Spleen (tissue), 11 donors: ENCODE measurements at regions not wholly inside any gene's neighbourhood (a gene's known extent, or its start where the extent isn't known, plus 50 kb on each side); places are given as distances from the start of the nearest gene placed in this dataset.

Source experiments
- DNase-seq: peaks from one replicate; pipeline ENCODE4 v3.0.0-alpha.2; 2020
- H3K27ac ChIP-seq, 8 donors: fragments of 200-600 bp; sonication (generic) in 7 of 8; 1 replicate in 4 of 8; 2 replicates in 4 of 8; pipeline versions ENCODE4 v1.5.0 to v1.8.0; 2016 to 2021; ENCODE audit warnings: inconsistent platforms in 4 of 8, mild to moderate bottlenecking in 4 of 8, moderate library complexity in 1 of 8
- H3K27me3 ChIP-seq, 7 donors: fragments of 200-600 bp; sonication (generic) in 6 of 7; replicated peaks in 1 of 7; 1 replicate in 4 of 7; 2 replicates in 3 of 7; pipeline versions ENCODE4 v1.5.0 to v1.8.0; 2016 to 2021; ENCODE audit warnings: inconsistent platforms in 3 of 7, mild to moderate bottlenecking in 1 of 7
- H3K36me3 ChIP-seq, 6 donors: fragments of 200-600 bp; sonication (generic) in 5 of 6; 1 replicate in 4 of 6; 2 replicates in 2 of 6; pipeline versions ENCODE4 v1.5.0 to v1.8.0; 2016 to 2021; ENCODE audit warnings: inconsistent platforms in 2 of 6
- H3K4me1 ChIP-seq, 6 donors: fragments of 200-600 bp; sonication (generic) in 5 of 6; 1 replicate in 3 of 6; 2 replicates in 3 of 6; pipeline versions ENCODE4 v1.5.0 to v1.8.0; 2016 to 2021; ENCODE audit warnings: inconsistent platforms in 3 of 6
- H3K4me3 ChIP-seq, 8 donors: fragments of 200-600 bp; sonication (generic) in 7 of 8; 1 replicate in 4 of 8; 2 replicates in 4 of 8; pipeline versions ENCODE4 v1.5.0 to v1.8.0; 2016 to 2021; ENCODE audit warnings: inconsistent platforms in 4 of 8, mild to moderate bottlenecking in 4 of 8, moderate library complexity in 2 of 8
- H3K9me3 ChIP-seq, 8 donors: fragments of 200-600 bp; sonication (generic) in 7 of 8; 1 replicate in 4 of 8; 2 replicates in 4 of 8; pipeline versions ENCODE4 v1.5.0 to v1.8.0; 2016 to 2021; ENCODE audit warnings: inconsistent platforms in 4 of 8
- CTCF ChIP-seq, 11 experiments: fragments of 200-600 bp in 7 of 11; fragments of 450-650 bp in 4 of 11; sonication (generic) in 4 of 11; IDR thresholded peaks in 8 of 11; conservative IDR thresholded peaks in 3 of 11; 1 replicate in 7 of 11; 2 replicates in 4 of 11; pipeline versions ENCODE4 v1.4.0 to v1.8.0; 2016 to 2021; ENCODE audit warnings: antibody characterized with exemption in 11 of 11, inconsistent platforms in 4 of 11, mild to moderate bottlenecking in 1 of 11
- POLR2A ChIP-seq, 3 donors: fragments of 450-650 bp; IDR thresholded peaks; one replicate each; pipeline ENCODE4 v1.5.1; 2017; ENCODE audit warnings: antibody characterized with exemption in 3 of 3, mild to moderate bottlenecking in 1 of 3
- POLR2AphosphoS5 ChIP-seq, 3 donors: sonication (generic); formaldehyde crosslinking; IDR thresholded peaks; one replicate each; pipeline ENCODE4 v1.5.1; 2017; ENCODE audit warnings: antibody characterized with exemption in 3 of 3
- WGBS, 5 donors: extraction: QIAGEN DNeasy Blood & Tissue Kit in 3 of 5; methylation state at CpG; one replicate each; pipeline versions ENCODE4 v1.1.5 to v1.1.7; 2013 to 2018; 5-methylcytosine and 5-hydroxymethylcytosine counted together
- intact Hi-C: fragments of 100-400 bp; cut with DNase I; formaldehyde crosslinking; loops from one replicate; pipeline ENCODE4 v1.15.0; 2023; ENCODE audit warnings: low total_unique reads
- donor health status: healthy with polysubstance abuse.
- donor health status: DM: no; HTN: no; CAD: no; lungs with moderate emphysema.
- donor health status: DM: no; HTN: no; CAD: no.
- donor health status: Bipolar disorder and iron deficiency.
- donor health status: healthy.
- donor health status: DM: no; HTN: no; CAD: no.
- donor health status: DM: yes; HTN: yes; CAD: no.

GRCh38 chr10:78582540-78582939 is 486.2 kb upstream of the ZMIZ1 start:
- Histone ChIP-seq H3K36me3 (no peaks in the 10 kb centered on the region), H3K27ac (no peak overlapping the region), H3K9me3 (no peaks in the 10 kb centered on the region), H3K4me1 (peaks cover 0 to 16% (median 5%) of the 10 kb centered on the region in 6 donors), H3K27me3 (peaks cover 0 to 3% (median 0%) of the 10 kb centered on the region in 7 donors), H3K4me3 (no peak overlapping the region)
- DNase-seq, result no peak
- intact Hi-C loops, result no loop called here
- TF ChIP-seq CTCF (IDR thresholded peaks at IDR 0.05 in 8 of 11, conservative IDR thresholded peaks at IDR 0.05 in 3 of 11), result no peak
- TF ChIP-seq POLR2A (IDR thresholded peaks at IDR 0.05), result no peak
- TF ChIP-seq POLR2AphosphoS5 (IDR thresholded peaks at IDR 0.05), result no peak

- Histone ChIP-seq H3K36me3 (no peaks in the 10 kb centered on the region), H3K4me1 (peaks cover 0 to 9% (median 0%) of the 10 kb centered on the region in 6 donors), H3K27me3 (peaks cover 0 to 3% (median 0%) of the 10 kb centered on the region in 7 donors), H3K9me3 (no peaks in the 10 kb centered on the region), H3K4me3 (no peak overlapping the region), H3K27ac (no peak overlapping the region)
- intact Hi-C loops, result no loop called here
- 68 to 88% (median 85%) methylated on average over 3 to 4 of the region's 4 CpGs for WGBS, 5 donors
- TF ChIP-seq POLR2A (IDR thresholded peaks at IDR 0.05) (no peak), CTCF (IDR thresholded peaks at IDR 0.05 in 8 of 11, conservative IDR thresholded peaks at IDR 0.05 in 3 of 11) (no peak), POLR2AphosphoS5 (IDR thresholded peaks at IDR 0.05) (no peak)
- DNase-seq, result no peak
These were observed 484.5 kb upstream of the ZMIZ1 start for GRCh38 chr10:78584266-78584665.

GRCh38 chr10:78584681-78585080 is 484.1 kb upstream of the ZMIZ1 start:
- DNase-seq, result no peak
- Histone ChIP-seq H3K4me3 (no peak overlapping the region), H3K36me3 (no peaks in the 10 kb centered on the region), H3K27ac (no peak overlapping the region), H3K4me1 (peaks cover 0 to 6% (median 0%) of the 10 kb centered on the region in 6 donors), H3K9me3 (no peaks in the 10 kb centered on the region), H3K27me3 (peaks cover 0 to 3% (median 0%) of the 10 kb centered on the region in 7 donors)
- intact Hi-C loops, result no loop called here
- 83 to 91% (median 88%) methylated on average over 6 to 7 of the region's 7 CpGs for WGBS, 5 donors
- no peak for TF ChIP-seq CTCF (IDR thresholded peaks at IDR 0.05 in 8 of 11, conservative IDR thresholded peaks at IDR 0.05 in 3 of 11)
- TF ChIP-seq POLR2AphosphoS5 (IDR thresholded peaks at IDR 0.05), result no peak
- no peak for TF ChIP-seq POLR2A (IDR thresholded peaks at IDR 0.05)

GRCh38 chr10:78585952-78586351 is 482.8 kb upstream of the ZMIZ1 start:
- no peak for DNase-seq
- Histone ChIP-seq H3K27ac (no peak overlapping the region), H3K4me3 (no peak overlapping the region), H3K36me3 (no peaks in the 10 kb centered on the region), H3K27me3 (peaks cover 0 to 3% (median 0%) of the 10 kb centered on the region in 7 donors), H3K4me1 (no peaks in the 10 kb centered on the region), H3K9me3 (no peaks in the 10 kb centered on the region)
- WGBS, 5 donors, result 92 to 94% (median 93%) methylated on average over 4 of the region's 4 CpGs
- no peak for TF ChIP-seq CTCF (IDR thresholded peaks at IDR 0.05 in 8 of 11, conservative IDR thresholded peaks at IDR 0.05 in 3 of 11)
- no peak for TF ChIP-seq POLR2AphosphoS5 (IDR thresholded peaks at IDR 0.05)
- no peak for TF ChIP-seq POLR2A (IDR thresholded peaks at IDR 0.05)
- intact Hi-C loops, result no loop called here
